ENCODE measurements at regions not wholly inside any gene's neighbourhood (a gene's known extent, or its start where the extent isn't known, plus 50 kb on each side); places are given as distances from the start of the nearest gene placed in this dataset.

- no peak for TF ChIP-seq MTA2 (IDR thresholded peaks at IDR 0.05; ENCODE audit: low read depth)
Measured at GRCh38 chr7:155382802-155383171, 75.1 kb upstream of the EN2 start (continued).

DNA sequence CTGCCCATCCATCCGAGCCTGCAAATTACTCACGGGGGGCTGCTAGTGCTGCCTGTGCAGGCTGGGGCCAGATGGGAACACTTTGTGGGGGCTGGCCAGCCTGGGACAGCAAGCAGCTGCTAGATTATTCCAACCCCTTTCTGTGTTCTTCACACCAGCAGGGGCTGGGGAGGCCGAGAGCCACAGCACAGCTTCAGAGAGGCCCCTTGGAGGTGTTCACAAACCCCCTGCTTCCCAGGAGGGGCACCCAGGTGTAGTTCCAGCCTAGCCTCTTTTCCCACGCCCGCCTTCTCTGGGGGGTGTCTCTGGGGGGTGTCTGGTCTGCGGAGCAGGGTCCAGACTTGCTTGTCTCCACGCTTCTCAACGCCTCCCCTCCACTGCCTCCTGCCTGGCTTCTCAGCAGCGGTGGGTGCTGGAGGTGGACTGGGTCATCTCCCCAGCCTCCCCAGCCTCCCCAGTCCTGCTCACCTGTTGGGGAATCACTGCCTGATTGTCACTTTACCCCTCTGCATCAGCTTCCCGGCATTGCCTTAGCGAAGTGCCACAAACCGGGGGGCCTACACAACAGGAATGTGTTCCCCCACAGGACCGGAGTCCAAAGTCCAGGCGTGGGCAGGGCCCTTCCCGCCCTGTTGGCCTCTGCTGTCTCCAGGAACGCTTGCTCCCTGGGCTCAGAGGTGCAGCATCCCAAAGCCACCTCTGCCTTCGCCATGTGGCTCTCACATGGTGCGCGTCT is 74.0 kb upstream of the EN2 start:
- ChIA-PET CTCF (no interaction called here), RAD21 (ENCODE audit: unreplicated experiment) (no interaction called here), POLR2A (no interaction called here), SMC1A (ENCODE audit: uncharacterized antibody, unreplicated experiment) (no interaction called here)
- intact Hi-C loops (cut with micrococcal nuclease; ENCODE audit: unreplicated experiment) = loop anchor here (5.0 kb wide), 1 partner anchor 148 kb away; no protein-coding TSS in a partner anchor
- BruUV-seq (replicated peaks) = no TSS peak
- in situ Hi-C loops (cut with MboI) = loop anchor here (25.0 kb wide), 1 partner anchor 378 kb away; no protein-coding TSS in a partner anchor
- Histone ChIP-seq H3K9me3 (replicated peaks; ENCODE audit: control insufficient read depth, insufficient read depth, low read length) (no peaks in the 10 kb centered on the region), H3K4me1 (ENCODE audit: control insufficient read depth, insufficient read depth, low read length) (no peaks in the 10 kb centered on the region), H3K27ac (ENCODE audit: control insufficient read depth, insufficient read depth) (no peak overlapping the region), H3K36me3 (ENCODE audit: control insufficient read depth in 2 of 2, insufficient read depth in 2 of 2, low read length in 1 of 2) (no peaks in the 10 kb centered on the region), H3K27me3 (replicated peaks in 1 of 2; ENCODE audit: control insufficient read depth in 2 of 2, insufficient read depth in 2 of 2, low read length in 1 of 2) (peaks cover 14 to 18% of the 10 kb centered on the region in 2 experiments; a peak in 3 of 4 replicates), H3K9ac (ENCODE audit: control insufficient read depth, insufficient read depth, low read length) (no peak overlapping the region), H3K79me2 (ENCODE audit: control insufficient read depth, insufficient read depth, low read length) (no peaks in the 10 kb centered on the region), H2AFZ (ENCODE audit: control insufficient read depth, low read depth, low read length) (no peak overlapping the region), H4K20me1 (ENCODE audit: control insufficient read depth, insufficient read depth) (no peaks in the 10 kb centered on the region), H3K4me2 (ENCODE audit: control insufficient read depth, insufficient read depth) (no peak overlapping the region), H3K4me3 (no peak overlapping the region)
- FAIRE-seq (no peak), ATAC-seq (no peak), DNase-seq (ENCODE audit: low read depth, low spot score) (no peak)
- no peak for TF ChIP-seq SIX5 (IDR thresholded peaks at IDR 0.05; ENCODE audit: low read depth, low read length, severe bottlenecking)
- no peak for TF ChIP-seq MTA3 (IDR thresholded peaks at IDR 0.05; ENCODE audit: borderline replicate concordance, low read length)
- no peak for TF ChIP-seq MEF2A (IDR thresholded peaks at IDR 0.05; ENCODE audit: insufficient read depth, low read depth, low read length)
- TF ChIP-seq RB1 (IDR thresholded peaks at IDR 0.05; ENCODE audit: borderline replicate concordance) = no peak
- no peak for TF ChIP-seq SMAD5 (IDR thresholded peaks at IDR 0.05; ENCODE audit: low read depth)
- no peak for TF ChIP-seq CREM (IDR thresholded peaks at IDR 0.05; ENCODE audit: low read depth)
- no peak for TF ChIP-seq BRCA1 (IDR thresholded peaks at IDR 0.05; ENCODE audit: low read depth, low read length)
- TF ChIP-seq ZNF384 (IDR thresholded peaks at IDR 0.05; ENCODE audit: borderline replicate concordance, low read depth, low read length) = no peak
- 43% methylated on average over 19 of the region's 19 CpGs for WGBS (ENCODE audit: insufficient coverage, insufficient replicate concordance, low lambda C conversion rate, missing lambda C conversion rate)
